Kidney epithelial cell (primary cell): ENCODE measurements at regions not wholly inside any gene's neighbourhood (a gene's known extent, or its start where the extent isn't known, plus 50 kb on each side); places are given as distances from the start of the nearest gene placed in this dataset.

ENCODE experiments used
- DNase-seq: peaks from one replicate; pipeline ENCODE4 v3.0.0-alpha.2; 2010; ENCODE audit warnings: low read depth
- H3K27me3 ChIP-seq: 2 replicates; pipeline ENCODE4 v1.6.0; 2011; ENCODE audit warnings: low read length; ENCODE audit not compliant: control insufficient read depth, insufficient read depth
- H3K36me3 ChIP-seq: 2 replicates; pipeline ENCODE4 v1.5.1; 2011; ENCODE audit warnings: low read length; ENCODE audit not compliant: control insufficient read depth, insufficient read depth
- H3K4me3 ChIP-seq: 2 replicates; pipeline ENCODE4 v1.5.1; 2011; ENCODE audit warnings: low read depth, mild to moderate bottlenecking, control low read depth, low read length
- CTCF ChIP-seq: IDR thresholded peaks from 2 replicates; pipeline ENCODE4 v1.5.1; 2011; ENCODE audit warnings: mild to moderate bottlenecking, moderate library complexity, low read length, control low read depth, inconsistent platforms; ENCODE audit not compliant: insufficient read depth, poor library complexity, severe bottlenecking

DNA sequence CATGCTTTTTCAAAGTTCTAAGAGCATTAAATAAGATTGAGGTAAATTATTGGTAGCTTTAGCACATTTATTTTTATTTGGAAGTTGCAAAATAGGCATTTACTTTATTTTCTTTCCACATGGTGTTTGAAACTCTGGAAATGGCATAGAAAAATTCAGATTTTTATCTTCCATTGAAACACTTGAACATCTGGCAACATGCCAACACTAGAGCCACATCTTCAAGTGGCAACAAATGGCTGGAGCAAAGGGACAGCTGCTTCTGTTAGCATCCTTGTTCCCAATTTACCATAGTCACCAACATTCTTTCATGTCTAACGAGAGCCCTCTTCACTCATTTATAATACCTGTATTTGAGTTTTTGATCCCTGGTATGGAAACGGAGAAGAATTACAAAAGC lies 539.9 kb downstream of the ZNF608 start:
- TF ChIP-seq CTCF, result no peak
- H3K36me3 ChIP-seq, result no peaks in the 10 kb centered on the region
- H3K4me3 ChIP-seq, result no peak overlapping the region
- DNase-seq, result no peak
- H3K27me3 ChIP-seq, result no peaks in the 10 kb centered on the region

- Histone ChIP-seq H3K4me3 (no peak overlapping the region), H3K27me3 (no peaks in the 10 kb centered on the region), H3K36me3 (no peaks in the 10 kb centered on the region)
- no peak for DNase-seq
- TF ChIP-seq CTCF, result no peak
These were observed 543.1 kb downstream of the ZNF608 start for GRCh38 chr5:124203303-124203702.

GRCh38 chr5:124200381-124200780 lies 546.1 kb downstream of the ZNF608 start:
- Histone ChIP-seq H3K36me3 (no peaks in the 10 kb centered on the region), H3K4me3 (no peak overlapping the region), H3K27me3 (no peaks in the 10 kb centered on the region)
- no peak for DNase-seq
- TF ChIP-seq CTCF, result no peak

- DNase-seq, result no peak
- TF ChIP-seq CTCF, result no peak
These were observed 546.5 kb downstream of the ZNF608 start for GRCh38 chr5:124199893-124200292.

GRCh38 chr5:124195411-124195810 lies 551.0 kb downstream of the ZNF608 start:
- H3K4me3 ChIP-seq, result no peak overlapping the region
- H3K36me3 ChIP-seq, result no peaks in the 10 kb centered on the region
- H3K27me3 ChIP-seq, result no peaks in the 10 kb centered on the region
- TF ChIP-seq CTCF, result no peak
- DNase-seq, result no peak

More at GRCh38 chr5:124199893-124200292, 546.5 kb downstream of the ZNF608 start:
- H3K27me3 ChIP-seq, result no peaks in the 10 kb centered on the region
- no peak overlapping the region for H3K4me3 ChIP-seq
- H3K36me3 ChIP-seq, result no peaks in the 10 kb centered on the region

- Histone ChIP-seq H3K27me3 (no peaks in the 10 kb centered on the region), H3K36me3 (no peaks in the 10 kb centered on the region), H3K4me3 (no peak overlapping the region)
- no peak for TF ChIP-seq CTCF
- DNase-seq, result no peak
These were observed 552.2 kb downstream of the ZNF608 start for GRCh38 chr5:124194282-124194681.
